HK-2 (cell line): ENCODE measurements at regions not wholly inside any gene's neighbourhood (a gene's known extent, or its start where the extent isn't known, plus 50 kb on each side); places are given as distances from the start of the nearest gene placed in this dataset.

Experiments used
- DNase-seq: peaks from one replicate; pipeline ENCODE4 v3.0.0-alpha.2; 2018; ENCODE audit not compliant: unreplicated experiment

- no peak for DNase-seq
Observed at GRCh38 chr1:108050911-108051629, 86.1 kb upstream of the VAV3 start.

GRCh38 chr1:108050158-108050557 lies 85.2 kb upstream of the VAV3 start:
- no peak for DNase-seq

GRCh38 chr1:108049178-108049819 lies 84.3 kb upstream of the VAV3 start:
- peak; percentile 8 for DNase-seq

- no peak for DNase-seq
Observed at GRCh38 chr1:108048301-108049177, 83.6 kb upstream of the VAV3 start.

GRCh38 chr1:108047085-108047484 lies 82.1 kb upstream of the VAV3 start:
- no peak for DNase-seq

- no peak for DNase-seq
Observed at GRCh38 chr1:108046026-108046425, 81.0 kb upstream of the VAV3 start.

GRCh38 chr1:108045460-108045859 lies 80.5 kb upstream of the VAV3 start:
- DNase-seq = no peak

- no peak for DNase-seq
Observed at GRCh38 chr1:108044318-108044717, 79.3 kb upstream of the VAV3 start.

GRCh38 chr1:108043707-108044106 lies 78.7 kb upstream of the VAV3 start:
- no peak for DNase-seq

- DNase-seq = no peak
Observed at GRCh38 chr1:108042610-108043009, 77.6 kb upstream of the VAV3 start.

GRCh38 chr1:108041360-108042142 lies 76.6 kb upstream of the VAV3 start:
- DNase-seq = no peak

- no peak for DNase-seq
Observed at GRCh38 chr1:108038653-108039236, 73.8 kb upstream of the VAV3 start.

GRCh38 chr1:108036796-108037562 lies 72.0 kb upstream of the VAV3 start:
- DNase-seq = no peak

- DNase-seq = no peak
Observed at GRCh38 chr1:108034396-108034795, 69.4 kb upstream of the VAV3 start.

GRCh38 chr1:108033550-108033951 lies 68.6 kb upstream of the VAV3 start:
- no peak for DNase-seq

GRCh38 chr1:108028841-108029388 lies 63.9 kb upstream of the VAV3 start:
- no peak for DNase-seq

GRCh38 chr1:108027389-108027788 lies 62.4 kb upstream of the VAV3 start:
- no peak for DNase-seq

- peak; percentile 13 for DNase-seq
Observed at GRCh38 chr1:108017698-108018097, 52.7 kb upstream of the VAV3 start.

- peak; percentile 76 for DNase-seq
Observed at GRCh38 chr1:108016451-108016920, 51.5 kb upstream of the VAV3 start.
